T-helper 2 cell (primary cell): ENCODE measurements at regions not wholly inside any gene's neighbourhood (a gene's known extent, or its start where the extent isn't known, plus 50 kb on each side); places are given as distances from the start of the nearest gene placed in this dataset.

ENCODE experiments used
- DNase-seq, 5 experiments: peaks; one replicate each; pipeline versions ENCODE4 v3.0.0 to v3.0.0-alpha.2; 2012 to 2022

DNA sequence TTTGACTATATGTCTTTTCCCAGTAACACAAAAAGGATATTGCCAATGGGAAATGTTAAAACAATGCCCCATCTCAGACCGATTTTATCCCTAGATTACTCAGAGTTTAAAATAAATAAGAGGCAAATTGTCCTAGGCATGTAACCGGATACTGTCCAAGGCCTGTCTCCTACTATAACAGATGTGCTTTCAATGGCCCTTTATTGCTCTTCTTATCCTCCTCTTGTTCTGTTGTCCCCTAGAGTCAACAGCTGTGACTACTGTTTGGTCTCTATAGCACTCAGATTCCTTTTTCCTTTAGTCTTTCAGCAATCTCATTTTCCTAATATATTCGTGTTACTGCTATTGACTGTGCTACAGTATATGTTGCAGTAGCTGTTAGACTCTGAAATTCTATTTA lies 66.8 kb upstream of the PLS3 start:
- no peak for DNase-seq

DNA sequence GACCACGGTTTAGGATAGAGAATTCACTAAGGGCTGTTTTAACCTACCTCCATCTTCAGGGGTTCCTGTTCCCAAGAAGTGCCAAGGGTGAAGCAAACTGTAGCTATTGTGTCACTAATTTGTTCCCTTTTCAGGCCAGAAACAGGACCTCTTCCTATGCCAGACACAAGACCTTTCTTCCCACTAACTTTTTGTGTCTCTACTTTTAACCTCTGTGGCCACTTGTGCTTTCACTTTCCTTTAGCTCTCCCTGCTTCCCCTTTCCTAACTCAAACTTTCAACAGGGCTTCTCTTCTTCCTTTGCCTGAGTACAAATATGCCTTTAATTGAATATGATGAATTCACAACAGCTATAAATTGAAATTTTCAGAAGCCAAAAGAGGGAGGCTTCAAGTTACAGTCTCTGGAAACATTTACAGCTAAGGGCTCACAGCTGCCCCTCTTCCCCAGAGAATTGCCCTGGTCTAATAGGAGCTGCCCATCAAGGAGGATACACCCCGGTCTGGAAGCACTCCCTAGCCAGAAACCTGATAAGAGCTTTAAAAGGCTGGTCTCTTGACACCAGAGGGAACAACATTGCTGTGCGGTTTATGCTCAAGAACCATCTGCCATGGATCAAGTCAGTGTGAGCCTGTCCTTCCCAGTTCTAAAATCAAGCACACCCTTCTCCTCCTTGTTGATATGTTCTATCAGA lies 61.7 kb upstream of the PLS3 start:
- DNase-seq, result no peak

- DNase-seq, result no peak
Measured at GRCh38 chrX:115503099-115503498, 57.9 kb upstream of the PLS3 start.

DNA sequence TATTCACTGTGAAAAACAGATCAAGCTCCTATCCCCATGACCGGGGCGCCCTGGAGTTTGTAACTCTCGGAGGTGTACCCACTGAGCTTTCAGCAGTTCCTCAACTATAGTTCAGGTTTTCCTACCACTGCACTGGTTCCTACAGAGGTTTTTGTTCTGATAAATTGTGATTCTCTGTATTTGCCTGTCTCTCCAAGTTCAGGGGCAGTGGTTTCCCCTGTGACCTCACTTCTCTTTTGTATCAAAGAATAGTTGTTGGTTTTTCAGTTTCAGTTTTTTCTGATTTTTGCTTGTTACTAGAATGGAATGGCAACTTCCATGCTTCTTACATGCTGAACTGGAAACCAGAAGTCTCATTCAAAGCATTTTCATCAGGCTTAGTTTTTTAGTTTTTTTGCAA lies 56.8 kb upstream of the PLS3 start:
- DNase-seq, result no peak
